ENCODE measurements at regions not wholly inside any gene's neighbourhood (a gene's known extent, or its start where the extent isn't known, plus 50 kb on each side); places are given as distances from the start of the nearest gene placed in this dataset.

DNA sequence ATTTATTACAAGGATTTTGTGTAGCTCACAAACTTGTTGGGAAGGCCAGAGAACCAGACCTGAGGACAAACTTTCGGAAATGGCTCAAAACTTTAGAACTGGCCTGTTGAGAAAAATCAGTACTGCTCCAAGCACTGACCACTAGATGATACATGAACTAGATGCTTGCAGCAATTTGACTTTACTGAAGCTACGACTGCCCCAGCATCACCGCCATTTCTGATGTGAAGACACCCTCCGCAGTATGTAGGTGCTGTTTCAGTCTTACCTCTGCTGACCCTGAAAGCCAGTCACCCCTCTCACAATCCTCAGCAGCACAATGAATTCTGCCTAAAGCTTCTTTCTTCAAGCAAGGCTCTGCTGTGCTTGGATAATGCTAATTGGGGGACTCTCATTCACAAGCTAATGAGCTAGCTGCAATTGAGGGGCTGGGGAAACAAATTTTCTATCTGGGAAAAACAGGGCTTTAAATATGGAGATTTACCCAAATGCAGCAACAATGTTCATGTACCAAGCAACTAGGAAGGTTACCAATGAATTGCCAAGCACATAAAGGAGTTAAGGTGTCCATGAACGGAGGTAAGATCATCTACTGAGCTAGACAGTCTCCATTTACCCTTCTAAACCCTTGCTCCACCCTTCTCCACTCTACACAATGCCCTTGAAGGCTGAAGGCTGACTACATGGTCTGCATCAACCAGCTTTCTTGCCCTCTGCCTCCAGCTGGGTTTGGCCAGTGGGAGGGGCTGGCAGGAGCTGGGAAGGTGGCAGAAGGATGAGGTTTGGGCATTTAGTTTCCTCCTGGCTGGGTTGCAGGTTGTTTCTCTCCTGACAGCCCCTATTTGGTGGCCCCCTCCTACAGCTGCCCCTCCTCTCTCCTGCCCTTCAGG lies 53.2 kb upstream of the FSTL1 start:
- peaks cover 16% of the 10 kb centered on the region for H3K27me3 Mint-ChIP-seq (ENCODE audit: low read depth)
- CTCF ChIA-PET: interaction anchor here (1.4 kb wide), 1 partner anchor 87 kb away, joined by 4 read pairs; no protein-coding TSS in a partner anchor
- H3K9me3 Mint-ChIP-seq (ENCODE audit: insufficient read depth): no peaks in the 10 kb centered on the region

DNA sequence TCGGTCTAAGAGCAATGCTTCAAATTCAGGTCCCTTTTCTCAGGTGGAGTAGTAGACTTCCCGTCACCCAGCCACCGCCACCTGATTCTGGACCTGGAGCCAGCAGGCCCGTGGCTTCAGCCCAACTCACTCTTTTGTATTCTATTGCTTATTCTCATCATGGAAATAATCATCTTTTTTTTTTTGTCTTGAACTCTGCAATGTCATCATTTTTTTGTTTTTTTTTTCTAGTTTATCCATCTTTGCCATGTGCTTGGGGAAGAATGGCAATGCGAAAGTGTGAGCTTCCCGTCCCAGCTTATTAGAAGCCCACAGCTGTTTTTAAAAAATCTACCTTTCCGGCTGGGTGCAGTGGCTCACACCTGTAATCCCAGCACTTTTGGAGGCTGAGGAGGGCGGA lies 51.3 kb upstream of the FSTL1 start:
- H3K27me3 Mint-ChIP-seq (ENCODE audit: low read depth): peaks cover 16% of the 10 kb centered on the region
- H3K4me1 Mint-ChIP-seq (ENCODE audit: low read depth): no peaks in the 10 kb centered on the region
- no peak for ATAC-seq
- ChIA-PET CTCF (no interaction called here), POLR2A (no interaction called here)
- no peak overlapping the region for H3K4me3 Mint-ChIP-seq
- no peaks in the 10 kb centered on the region for H3K9me3 Mint-ChIP-seq (ENCODE audit: insufficient read depth)
- no peak overlapping the region for H3K27ac Mint-ChIP-seq
- DNase-seq: no peak
- no peaks in the 10 kb centered on the region for H3K36me3 Mint-ChIP-seq (ENCODE audit: low read depth)

More for the DNA sequence above, 53.2 kb upstream of the FSTL1 start:
- no peak for DNase-seq
- no peak for ATAC-seq
- Mint-ChIP-seq H3K36me3 (ENCODE audit: low read depth) (no peaks in the 10 kb centered on the region), H3K4me1 (ENCODE audit: low read depth) (no peaks in the 10 kb centered on the region), H3K27ac (no peak overlapping the region), H3K4me3 (no peak overlapping the region)
- POLR2A ChIA-PET: no interaction called here

All from activated CD8-positive, alpha-beta T cell treated with anti-CD3 and anti-CD28 coated beads, Interleukin-2, amount 10 ng/mL, durations not matched to agents 7 days and 5 days (primary cell).